Ammon's horn (tissue), 1 donor: ENCODE measurements at regions not wholly inside any gene's neighbourhood (a gene's known extent, or its start where the extent isn't known, plus 50 kb on each side); places are given as distances from the start of the nearest gene placed in this dataset.

Experiments
- DNase-seq: peaks from one replicate; pipeline ENCODE4 v3.0.0-alpha.2; 2016; ENCODE audit warnings: low spot score

- DNase-seq = no peak
These were observed 178.3 kb upstream of the ZNF608 start for GRCh38 chr5:124924729-124925128.

- no peak for DNase-seq
These were observed 181.3 kb upstream of the ZNF608 start for GRCh38 chr5:124927735-124928134.

GRCh38 chr5:124929000-124929399 lies 182.6 kb upstream of the ZNF608 start:
- DNase-seq = no peak

GRCh38 chr5:124932791-124933600 lies 186.6 kb upstream of the ZNF608 start:
- no peak for DNase-seq

GRCh38 chr5:124935065-124935464 lies 188.6 kb upstream of the ZNF608 start:
- DNase-seq = no peak

- DNase-seq = no peak
These were observed 190.1 kb upstream of the ZNF608 start for GRCh38 chr5:124936626-124936933.

GRCh38 chr5:124941051-124942049 lies 194.9 kb upstream of the ZNF608 start:
- DNase-seq = no peak

GRCh38 chr5:124948062-124948753 lies 201.8 kb upstream of the ZNF608 start:
- no peak for DNase-seq

- DNase-seq = no peak
These were observed 202.4 kb upstream of the ZNF608 start for GRCh38 chr5:124948754-124949275.

- DNase-seq = no peak
These were observed 203.4 kb upstream of the ZNF608 start for GRCh38 chr5:124949862-124950261.

GRCh38 chr5:124951105-124951504 lies 204.7 kb upstream of the ZNF608 start:
- DNase-seq = no peak

- no peak for DNase-seq
These were observed 205.2 kb upstream of the ZNF608 start for GRCh38 chr5:124951661-124952060.

GRCh38 chr5:124952079-124952478 lies 205.6 kb upstream of the ZNF608 start:
- DNase-seq = no peak

- DNase-seq = no peak
These were observed 206.1 kb upstream of the ZNF608 start for GRCh38 chr5:124952566-124952965.

GRCh38 chr5:124954784-124955183 lies 208.3 kb upstream of the ZNF608 start:
- DNase-seq = no peak

- peak; percentile 36 for DNase-seq
These were observed 210.1 kb upstream of the ZNF608 start for GRCh38 chr5:124956471-124957029.

- no peak for DNase-seq
These were observed 210.6 kb upstream of the ZNF608 start for GRCh38 chr5:124957063-124957462.

- no peak for DNase-seq
These were observed 213.8 kb upstream of the ZNF608 start for GRCh38 chr5:124960266-124960665.

GRCh38 chr5:124961521-124961920 lies 215.1 kb upstream of the ZNF608 start:
- DNase-seq = no peak

GRCh38 chr5:124962111-124962510 lies 215.7 kb upstream of the ZNF608 start:
- DNase-seq = no peak

GRCh38 chr5:124962735-124963134 lies 216.3 kb upstream of the ZNF608 start:
- DNase-seq = no peak
